ENCODE measurements at regions not wholly inside any gene's neighbourhood (a gene's known extent, or its start where the extent isn't known, plus 50 kb on each side); places are given as distances from the start of the nearest gene placed in this dataset.
"Not testable (repeated sequence)": the region's sequence is repeated elsewhere in the genome, so short reads cannot be mapped to it uniquely, and the experiment has no call there.

GRCh38 chr5:1722877-1723276, 76.8 kb downstream of the MRPL36 start:
- H3K4me3 ChIP-seq (ENCODE audit: low read depth, low read length) = no peak overlapping the region
- no peak for TF ChIP-seq CTCF (IDR thresholded peaks at IDR 0.05; ENCODE audit: low read depth, low read length)
- no peak for DNase-seq (ENCODE audit: low read depth, low spot score)
- in situ Hi-C loops (cut with HindIII; ENCODE audit: low sequenced_read_pairs) = no loop called here

- no peak overlapping the region for H3K4me3 ChIP-seq (ENCODE audit: low read depth, low read length)
- in situ Hi-C loops (cut with HindIII; ENCODE audit: low sequenced_read_pairs) = no loop called here
- TF ChIP-seq CTCF (IDR thresholded peaks at IDR 0.05; ENCODE audit: low read depth, low read length) = no peak
- no peak for DNase-seq (ENCODE audit: low read depth, low spot score)
Observed at GRCh38 chr5:1720396-1721110, 79.1 kb downstream of the MRPL36 start.

GRCh38 chr5:1719860-1720259, 79.8 kb downstream of the MRPL36 start:
- TF ChIP-seq CTCF (IDR thresholded peaks at IDR 0.05; ENCODE audit: low read depth, low read length) = no peak
- no peak for DNase-seq (ENCODE audit: low read depth, low spot score)
- in situ Hi-C loops (cut with HindIII; ENCODE audit: low sequenced_read_pairs) = no loop called here
- H3K4me3 ChIP-seq (ENCODE audit: low read depth, low read length) = no peak overlapping the region

GRCh38 chr5:1718669-1719068, 81.0 kb downstream of the MRPL36 start:
- no peak for TF ChIP-seq CTCF (IDR thresholded peaks at IDR 0.05; ENCODE audit: low read depth, low read length)
- no peak for DNase-seq (ENCODE audit: low read depth, low spot score)
- no peak overlapping the region for H3K4me3 ChIP-seq (ENCODE audit: low read depth, low read length)
- in situ Hi-C loops (cut with HindIII; ENCODE audit: low sequenced_read_pairs) = no loop called here

- H3K4me3 ChIP-seq (ENCODE audit: low read depth, low read length); DNase-seq (ENCODE audit: low read depth, low spot score); in situ Hi-C loops (cut with HindIII; ENCODE audit: low sequenced_read_pairs): not testable (repeated sequence)
Observed at GRCh38 chr5:1710091-1710490, 89.5 kb downstream of the MRPL36 start.

- in situ Hi-C loops (cut with HindIII; ENCODE audit: low sequenced_read_pairs) = no loop called here
- H3K4me3 ChIP-seq (ENCODE audit: low read depth, low read length) = no peak overlapping the region
- no peak for TF ChIP-seq CTCF (IDR thresholded peaks at IDR 0.05; ENCODE audit: low read depth, low read length)
- DNase-seq (ENCODE audit: low read depth, low spot score) = no peak
Observed at GRCh38 chr5:1709171-1709803, 90.3 kb downstream of the MRPL36 start.

GRCh38 chr5:1708592-1709141, 91.0 kb downstream of the MRPL36 start:
- no peak for TF ChIP-seq CTCF (IDR thresholded peaks at IDR 0.05; ENCODE audit: low read depth, low read length)
- no peak for DNase-seq (ENCODE audit: low read depth, low spot score)
- no peak overlapping the region for H3K4me3 ChIP-seq (ENCODE audit: low read depth, low read length)
- in situ Hi-C loops (cut with HindIII; ENCODE audit: low sequenced_read_pairs) = no loop called here
